ENCODE measurements at regions not wholly inside any gene's neighbourhood (a gene's known extent, or its start where the extent isn't known, plus 50 kb on each side); places are given as distances from the start of the nearest gene placed in this dataset.

GRCh38 chr12:118750666-118751065 lies 230.7 kb upstream of the SRRM4 start:
- DNase-seq (ENCODE audit: low read depth, low spot score) = no peak

- DNase-seq (ENCODE audit: low read depth, low spot score) = no peak
Measured at GRCh38 chr12:118751355-118751754, 230.0 kb upstream of the SRRM4 start.

GRCh38 chr12:118760623-118761022 lies 220.7 kb upstream of the SRRM4 start:
- no peak for DNase-seq (ENCODE audit: low read depth, low spot score)

- DNase-seq (ENCODE audit: low read depth, low spot score) = no peak
Measured at GRCh38 chr12:118763234-118763633, 218.1 kb upstream of the SRRM4 start.

GRCh38 chr12:118773956-118774723 lies 207.2 kb upstream of the SRRM4 start:
- peak; percentile 94 for DNase-seq (ENCODE audit: low read depth, low spot score)

GRCh38 chr12:118777504-118777903 lies 203.8 kb upstream of the SRRM4 start:
- no peak for DNase-seq (ENCODE audit: low read depth, low spot score)

GRCh38 chr12:118778077-118778476 lies 203.3 kb upstream of the SRRM4 start:
- no peak for DNase-seq (ENCODE audit: low read depth, low spot score)

GRCh38 chr12:118780939-118781338 lies 200.4 kb upstream of the SRRM4 start:
- no peak for DNase-seq (ENCODE audit: low read depth, low spot score)

GRCh38 chr12:118781692-118782091 lies 199.6 kb upstream of the SRRM4 start:
- DNase-seq (ENCODE audit: low read depth, low spot score) = no peak

- no peak for DNase-seq (ENCODE audit: low read depth, low spot score)
Measured at GRCh38 chr12:118783703-118784102, 197.6 kb upstream of the SRRM4 start.

- DNase-seq (ENCODE audit: low read depth, low spot score) = no peak
Measured at GRCh38 chr12:118790578-118790977, 190.8 kb upstream of the SRRM4 start.

GRCh38 chr12:118813778-118814357 lies 167.5 kb upstream of the SRRM4 start:
- DNase-seq (ENCODE audit: low read depth, low spot score) = no peak

- DNase-seq (ENCODE audit: low read depth, low spot score) = no peak
Measured at GRCh38 chr12:118816296-118816695, 165.0 kb upstream of the SRRM4 start.

- DNase-seq (ENCODE audit: low read depth, low spot score) = peak; percentile 17
Measured at GRCh38 chr12:118821386-118821925, 159.9 kb upstream of the SRRM4 start.

- DNase-seq (ENCODE audit: low read depth, low spot score) = no peak
Measured at GRCh38 chr12:118822512-118822911, 158.8 kb upstream of the SRRM4 start.

GRCh38 chr12:118827047-118827446 lies 154.3 kb upstream of the SRRM4 start:
- DNase-seq (ENCODE audit: low read depth, low spot score) = no peak

- DNase-seq (ENCODE audit: low read depth, low spot score) = no peak
Measured at GRCh38 chr12:118827606-118828005, 153.7 kb upstream of the SRRM4 start.

- DNase-seq (ENCODE audit: low read depth, low spot score) = no peak
Measured at GRCh38 chr12:118830296-118830695, 151.0 kb upstream of the SRRM4 start.

GRCh38 chr12:118835926-118836325 lies 145.4 kb upstream of the SRRM4 start:
- DNase-seq (ENCODE audit: low read depth, low spot score) = no peak

- peak; percentile 33 for DNase-seq (ENCODE audit: low read depth, low spot score)
Measured at GRCh38 chr12:118840399-118840798, 140.9 kb upstream of the SRRM4 start.

GRCh38 chr12:118840878-118841277 lies 140.5 kb upstream of the SRRM4 start:
- no peak for DNase-seq (ENCODE audit: low read depth, low spot score)

GRCh38 chr12:118841588-118841987 lies 139.8 kb upstream of the SRRM4 start:
- DNase-seq (ENCODE audit: low read depth, low spot score) = no peak

- DNase-seq (ENCODE audit: low read depth, low spot score) = no peak
Measured at GRCh38 chr12:118842866-118843265, 138.5 kb upstream of the SRRM4 start.
